ENCODE measurements at regions not wholly inside any gene's neighbourhood (a gene's known extent, or its start where the extent isn't known, plus 50 kb on each side); places are given as distances from the start of the nearest gene placed in this dataset.

DNA sequence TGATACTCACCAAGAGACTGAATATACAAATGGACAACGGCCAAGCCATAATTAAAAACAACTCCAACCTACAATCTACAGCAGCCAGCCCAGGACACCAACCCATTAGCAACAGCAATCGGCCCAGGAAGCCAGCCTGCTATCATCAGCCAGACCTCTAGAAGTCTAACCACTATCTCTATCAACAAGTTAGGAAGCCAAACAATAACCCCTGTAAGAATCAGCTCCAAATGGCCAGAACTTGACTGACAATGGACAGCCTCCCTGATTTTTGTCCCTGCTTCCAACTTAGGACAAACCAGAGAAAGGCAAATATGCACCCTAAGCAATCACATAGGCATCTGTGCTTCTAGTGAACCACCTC, 511.8 kb upstream of the JARID2 start:
- BruUV-seq (replicated peaks): no TSS peak
- RAD21 ChIA-PET (ENCODE audit: unreplicated experiment): interaction anchor here (0.9 to 1.0 kb wide), 2 partner anchors 27 to 96 kb away, joined by 3 to 5 read pairs; no protein-coding TSS in a partner anchor
- no peak overlapping the region for H2AFZ ChIP-seq (ENCODE audit: control insufficient read depth, low read depth, low read length)
- H3K9me3 ChIP-seq (replicated peaks; ENCODE audit: control insufficient read depth, insufficient read depth, low read length): no peaks in the 10 kb centered on the region; the same call in 2 of the 3 replicates
- no peak for FAIRE-seq
- intact Hi-C loops (cut with micrococcal nuclease; ENCODE audit: unreplicated experiment): loop anchor here (2.0 to 10.0 kb wide), 2 partner anchors 141 to 421 kb away; no protein-coding TSS in a partner anchor
- no peak for DNase-seq (ENCODE audit: low read depth, low spot score)
- no peaks in the 10 kb centered on the region for H3K79me2 ChIP-seq (ENCODE audit: control insufficient read depth, insufficient read depth, low read length)
- H3K36me3 ChIP-seq (ENCODE audit: control insufficient read depth in 2 of 2, insufficient read depth in 2 of 2, low read length in 1 of 2): no peaks in the 10 kb centered on the region
- in situ Hi-C loops (cut with MboI): loop anchor here (5.0 kb wide), 1 partner anchor 143 kb away; no protein-coding TSS in a partner anchor
- peaks cover 47% of the 10 kb centered on the region for H3K4me1 ChIP-seq (ENCODE audit: control insufficient read depth, insufficient read depth, low read length)
- ATAC-seq: no peak
- no peak overlapping the region for H3K4me3 ChIP-seq
- H3K9ac ChIP-seq (ENCODE audit: control insufficient read depth, insufficient read depth, low read length): no peak overlapping the region
- H4K20me1 ChIP-seq (ENCODE audit: control insufficient read depth, insufficient read depth): no peaks in the 10 kb centered on the region
- CTCF ChIA-PET: no interaction called here
- SMC1A ChIA-PET (ENCODE audit: uncharacterized antibody, unreplicated experiment): interaction anchor here (0.9 to 1.1 kb wide), 3 partner anchors 21 to 97 kb away, joined by 3 to 4 read pairs (median 4); no protein-coding TSS in a partner anchor
- H3K4me2 ChIP-seq (ENCODE audit: control insufficient read depth, insufficient read depth): no peak overlapping the region; the same call in 1 of the 2 replicates
- POLR2A ChIA-PET: no interaction called here
- peak overlapping the region; percentile 76 for H3K27ac ChIP-seq (ENCODE audit: control insufficient read depth, insufficient read depth)
- WGBS (ENCODE audit: insufficient coverage, insufficient replicate concordance, low lambda C conversion rate, missing lambda C conversion rate): 70% methylated on average over 2 of the region's 2 CpGs
- no peaks in the 10 kb centered on the region for H3K27me3 ChIP-seq (replicated peaks in 1 of 2; ENCODE audit: control insufficient read depth in 2 of 2, insufficient read depth in 2 of 2, low read length in 1 of 2)
- TF ChIP-seq HDGF (IDR thresholded peaks at IDR 0.05) (no peak), HSF1 (IDR thresholded peaks at IDR 0.05; ENCODE audit: low read depth, low read length) (no peak), EZH2 (IDR thresholded peaks at IDR 0.05; ENCODE audit: borderline replicate concordance, control insufficient read depth, low read depth, low read length) (no peak), IRF3 (IDR thresholded peaks at IDR 0.05) (no peak), SUZ12 (IDR thresholded peaks at IDR 0.05; ENCODE audit: unreplicated experiment) (no peak), BCL3 (IDR thresholded peaks at IDR 0.05; ENCODE audit: borderline replicate concordance, insufficient read depth, low read depth, low read length, poor library complexity, severe bottlenecking) (no peak), USF1 (IDR thresholded peaks at IDR 0.05; ENCODE audit: borderline replicate concordance, extremely low read length, insufficient read depth, low read depth, low read length) (no peak), POLR2AphosphoS5 (IDR thresholded peaks at IDR 0.05; ENCODE audit: low read length) (no peak)
- TF ChIP-seq, protein P1, sequence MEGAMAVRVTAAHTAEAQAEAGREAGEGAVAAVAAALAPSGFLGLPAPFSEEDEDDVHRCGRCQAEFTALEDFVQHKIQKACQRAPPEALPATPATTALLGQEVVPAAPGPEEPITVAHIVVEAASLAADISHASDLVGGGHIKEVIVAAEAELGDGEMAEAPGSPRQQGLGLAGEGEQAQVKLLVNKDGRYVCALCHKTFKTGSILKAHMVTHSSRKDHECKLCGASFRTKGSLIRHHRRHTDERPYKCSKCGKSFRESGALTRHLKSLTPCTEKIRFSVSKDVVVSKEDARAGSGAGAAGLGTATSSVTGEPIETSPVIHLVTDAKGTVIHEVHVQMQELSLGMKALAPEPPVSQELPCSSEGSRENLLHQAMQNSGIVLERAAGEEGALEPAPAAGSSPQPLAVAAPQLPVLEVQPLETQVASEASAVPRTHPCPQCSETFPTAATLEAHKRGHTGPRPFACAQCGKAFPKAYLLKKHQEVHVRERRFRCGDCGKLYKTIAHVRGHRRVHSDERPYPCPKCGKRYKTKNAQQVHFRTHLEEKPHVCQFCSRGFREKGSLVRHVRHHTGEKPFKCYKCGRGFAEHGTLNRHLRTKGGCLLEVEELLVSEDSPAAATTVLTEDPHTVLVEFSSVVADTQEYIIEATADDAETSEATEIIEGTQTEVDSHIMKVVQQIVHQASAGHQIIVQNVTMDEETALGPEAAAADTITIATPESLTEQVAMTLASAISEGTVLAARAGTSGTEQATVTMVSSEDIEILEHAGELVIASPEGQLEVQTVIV (IDR thresholded peaks at IDR 0.05; ENCODE audit: borderline replicate concordance, partially characterized antibody): no peak
- TF ChIP-seq, protein P2, sequence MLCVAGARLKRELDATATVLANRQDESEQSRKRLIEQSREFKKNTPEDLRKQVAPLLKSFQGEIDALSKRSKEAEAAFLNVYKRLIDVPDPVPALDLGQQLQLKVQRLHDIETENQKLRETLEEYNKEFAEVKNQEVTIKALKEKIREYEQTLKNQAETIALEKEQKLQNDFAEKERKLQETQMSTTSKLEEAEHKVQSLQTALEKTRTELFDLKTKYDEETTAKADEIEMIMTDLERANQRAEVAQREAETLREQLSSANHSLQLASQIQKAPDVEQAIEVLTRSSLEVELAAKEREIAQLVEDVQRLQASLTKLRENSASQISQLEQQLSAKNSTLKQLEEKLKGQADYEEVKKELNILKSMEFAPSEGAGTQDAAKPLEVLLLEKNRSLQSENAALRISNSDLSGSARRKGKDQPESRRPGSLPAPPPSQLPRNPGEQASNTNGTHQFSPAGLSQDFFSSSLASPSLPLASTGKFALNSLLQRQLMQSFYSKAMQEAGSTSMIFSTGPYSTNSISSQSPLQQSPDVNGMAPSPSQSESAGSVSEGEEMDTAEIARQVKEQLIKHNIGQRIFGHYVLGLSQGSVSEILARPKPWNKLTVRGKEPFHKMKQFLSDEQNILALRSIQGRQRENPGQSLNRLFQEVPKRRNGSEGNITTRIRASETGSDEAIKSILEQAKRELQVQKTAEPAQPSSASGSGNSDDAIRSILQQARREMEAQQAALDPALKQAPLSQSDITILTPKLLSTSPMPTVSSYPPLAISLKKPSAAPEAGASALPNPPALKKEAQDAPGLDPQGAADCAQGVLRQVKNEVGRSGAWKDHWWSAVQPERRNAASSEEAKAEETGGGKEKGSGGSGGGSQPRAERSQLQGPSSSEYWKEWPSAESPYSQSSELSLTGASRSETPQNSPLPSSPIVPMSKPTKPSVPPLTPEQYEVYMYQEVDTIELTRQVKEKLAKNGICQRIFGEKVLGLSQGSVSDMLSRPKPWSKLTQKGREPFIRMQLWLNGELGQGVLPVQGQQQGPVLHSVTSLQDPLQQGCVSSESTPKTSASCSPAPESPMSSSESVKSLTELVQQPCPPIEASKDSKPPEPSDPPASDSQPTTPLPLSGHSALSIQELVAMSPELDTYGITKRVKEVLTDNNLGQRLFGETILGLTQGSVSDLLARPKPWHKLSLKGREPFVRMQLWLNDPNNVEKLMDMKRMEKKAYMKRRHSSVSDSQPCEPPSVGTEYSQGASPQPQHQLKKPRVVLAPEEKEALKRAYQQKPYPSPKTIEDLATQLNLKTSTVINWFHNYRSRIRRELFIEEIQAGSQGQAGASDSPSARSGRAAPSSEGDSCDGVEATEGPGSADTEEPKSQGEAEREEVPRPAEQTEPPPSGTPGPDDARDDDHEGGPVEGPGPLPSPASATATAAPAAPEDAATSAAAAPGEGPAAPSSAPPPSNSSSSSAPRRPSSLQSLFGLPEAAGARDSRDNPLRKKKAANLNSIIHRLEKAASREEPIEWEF (IDR thresholded peaks at IDR 0.05; ENCODE audit: insufficient replicate concordance, low read depth, low read length): no peak

All from GM12878 (cell line).